ENCODE measurements at regions not wholly inside any gene's neighbourhood (a gene's known extent, or its start where the extent isn't known, plus 50 kb on each side); places are given as distances from the start of the nearest gene placed in this dataset.

DNA sequence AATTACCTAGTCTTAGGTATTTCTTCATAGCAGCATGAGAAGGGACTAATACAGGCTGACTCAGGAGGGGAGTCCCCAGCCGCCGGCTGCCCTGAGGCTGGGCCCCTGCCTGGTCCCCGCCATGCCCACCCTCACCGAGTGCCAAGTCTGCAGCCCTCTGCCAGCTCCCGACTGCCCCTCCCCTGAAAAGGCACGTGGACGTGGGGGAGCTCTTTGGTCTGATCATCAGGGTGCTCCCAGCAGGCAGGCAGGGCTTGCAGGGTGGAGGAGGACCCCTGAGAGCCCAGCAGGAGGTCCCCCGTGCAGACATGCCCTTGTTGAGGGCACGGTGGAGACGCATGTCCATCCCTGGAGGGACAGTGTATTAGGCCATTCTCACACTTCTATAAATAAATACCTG lies 110.9 kb downstream of the UNCX start:
- no peak for TF ChIP-seq POLR2AphosphoS5 (IDR thresholded peaks at IDR 0.05; ENCODE audit: low read depth, low read length)
- TF ChIP-seq TAF1 (IDR thresholded peaks at IDR 0.05; ENCODE audit: borderline replicate concordance, insufficient read depth, low read length) = no peak
- TF ChIP-seq SIN3A (IDR thresholded peaks at IDR 0.05; ENCODE audit: borderline replicate concordance, insufficient read depth, low read length) = no peak
- TF ChIP-seq, protein P1, sequence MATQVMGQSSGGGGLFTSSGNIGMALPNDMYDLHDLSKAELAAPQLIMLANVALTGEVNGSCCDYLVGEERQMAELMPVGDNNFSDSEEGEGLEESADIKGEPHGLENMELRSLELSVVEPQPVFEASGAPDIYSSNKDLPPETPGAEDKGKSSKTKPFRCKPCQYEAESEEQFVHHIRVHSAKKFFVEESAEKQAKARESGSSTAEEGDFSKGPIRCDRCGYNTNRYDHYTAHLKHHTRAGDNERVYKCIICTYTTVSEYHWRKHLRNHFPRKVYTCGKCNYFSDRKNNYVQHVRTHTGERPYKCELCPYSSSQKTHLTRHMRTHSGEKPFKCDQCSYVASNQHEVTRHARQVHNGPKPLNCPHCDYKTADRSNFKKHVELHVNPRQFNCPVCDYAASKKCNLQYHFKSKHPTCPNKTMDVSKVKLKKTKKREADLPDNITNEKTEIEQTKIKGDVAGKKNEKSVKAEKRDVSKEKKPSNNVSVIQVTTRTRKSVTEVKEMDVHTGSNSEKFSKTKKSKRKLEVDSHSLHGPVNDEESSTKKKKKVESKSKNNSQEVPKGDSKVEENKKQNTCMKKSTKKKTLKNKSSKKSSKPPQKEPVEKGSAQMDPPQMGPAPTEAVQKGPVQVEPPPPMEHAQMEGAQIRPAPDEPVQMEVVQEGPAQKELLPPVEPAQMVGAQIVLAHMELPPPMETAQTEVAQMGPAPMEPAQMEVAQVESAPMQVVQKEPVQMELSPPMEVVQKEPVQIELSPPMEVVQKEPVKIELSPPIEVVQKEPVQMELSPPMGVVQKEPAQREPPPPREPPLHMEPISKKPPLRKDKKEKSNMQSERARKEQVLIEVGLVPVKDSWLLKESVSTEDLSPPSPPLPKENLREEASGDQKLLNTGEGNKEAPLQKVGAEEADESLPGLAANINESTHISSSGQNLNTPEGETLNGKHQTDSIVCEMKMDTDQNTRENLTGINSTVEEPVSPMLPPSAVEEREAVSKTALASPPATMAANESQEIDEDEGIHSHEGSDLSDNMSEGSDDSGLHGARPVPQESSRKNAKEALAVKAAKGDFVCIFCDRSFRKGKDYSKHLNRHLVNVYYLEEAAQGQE (IDR thresholded peaks at IDR 0.05; ENCODE audit: insufficient read depth in 1 of 2, low read depth in 2 of 2, low read length in 2 of 2) = no peak
